ENCODE measurements at regions not wholly inside any gene's neighbourhood (a gene's known extent, or its start where the extent isn't known, plus 50 kb on each side); places are given as distances from the start of the nearest gene placed in this dataset.

GRCh38 chr3:99549220-99549619 is 89.2 kb upstream of the COL8A1 start:
- TF ChIP-seq CTCF (IDR thresholded peaks at IDR 0.05) (no peak), POLR2A (IDR thresholded peaks at IDR 0.05) (no peak)
